GM12878 (cell line): ENCODE measurements at regions not wholly inside any gene's neighbourhood (a gene's known extent, or its start where the extent isn't known, plus 50 kb on each side); places are given as distances from the start of the nearest gene placed in this dataset.

ENCODE experiments used
- ATAC-seq: fragments of 200-7000 bp; cut with Tn5 transposase; 3 replicates; pipeline ENCODE4 v1.9.1; 2020; ENCODE audit warnings: mild to moderate bottlenecking, moderate library complexity
- BruUV-seq: library from RNA; stranded (reverse); fragments of 400-500 nt; replicated peaks from 2 replicates; lab custom pipeline; 2021; lab: Mats Ljungman, UMichigan
- CTCF ChIA-PET: fragments of 300-600 bp; sonication (Branson Sonifier 250); formaldehyde crosslinking; extraction: SDS; loops from one replicate; lab custom pipeline; 2021; ENCODE audit warnings: inconsistent platforms; lab: Yijun Ruan, JAX
- POLR2A ChIA-PET: fragments of 350-600 bp; formaldehyde crosslinking; extraction: SDS; loops from one replicate; lab custom pipeline; 2021; ENCODE audit warnings: inconsistent platforms; lab: Charles Lee
- RAD21 ChIA-PET: fragments of 300-600 bp; sonication (Branson Sonifier 250); formaldehyde crosslinking; loops from one replicate; lab custom pipeline; 2023; ENCODE audit warnings: antibody characterized with exemption; ENCODE audit not compliant: unreplicated experiment; lab: Charles Lee
- SMC1A ChIA-PET: fragments of 300-600 bp; sonication (Branson Sonifier 250); formaldehyde crosslinking; loops from one replicate; lab custom pipeline; 2023; ENCODE audit not compliant: unreplicated experiment, uncharacterized antibody; lab: Charles Lee
- DNase-seq: peaks from one replicate; pipeline ENCODE4 v3.0.0-alpha.2; 2011; ENCODE audit warnings: low read depth, low spot score
- FAIRE-seq: peaks from 3 replicates; lab custom pipeline; 2011; peaks lifted over from hg19 to GRCh38; lab: Jason Lieb, UNC
- H2AFZ ChIP-seq: 2 replicates; pipeline ENCODE4 v1.6.0; 2011; ENCODE audit warnings: low read depth, low read length, control low read depth; ENCODE audit not compliant: control insufficient read depth
- H3K27ac ChIP-seq: 2 replicates; pipeline ENCODE4 v1.5.1; 2011; ENCODE audit warnings: control low read depth; ENCODE audit not compliant: control insufficient read depth, insufficient read depth
- H3K27me3 ChIP-seq, 2 experiments: replicated peaks in 1 of 2; 2 replicates each; pipeline versions ENCODE4 v1.6.0 to v1.6.1; 2011; ENCODE audit warnings: low read length in 1 of 2; ENCODE audit not compliant: control insufficient read depth in 2 of 2, insufficient read depth in 2 of 2
- H3K36me3 ChIP-seq, 2 experiments: 2 replicates each; pipeline ENCODE4 v1.5.1; 2011; ENCODE audit warnings: low read length in 1 of 2; ENCODE audit not compliant: control insufficient read depth in 2 of 2, insufficient read depth in 2 of 2
- H3K4me1 ChIP-seq: 2 replicates; pipeline ENCODE4 v1.6.1; 2011; ENCODE audit warnings: mild to moderate bottlenecking, low read length, moderate library complexity, mixed read lengths; ENCODE audit not compliant: control insufficient read depth, insufficient read depth
- H3K4me2 ChIP-seq: 2 replicates; pipeline ENCODE4 v1.6.0; 2011; ENCODE audit warnings: control low read depth; ENCODE audit not compliant: control insufficient read depth, insufficient read depth
- H3K4me3 ChIP-seq: fragments of 200-600 bp; sonication (generic); 2 replicates; pipeline ENCODE4 v1.5.1; 2016
- H3K79me2 ChIP-seq: 2 replicates; pipeline ENCODE4 v1.6.0; 2011; ENCODE audit warnings: low read length; ENCODE audit not compliant: control insufficient read depth, insufficient read depth
- H3K9ac ChIP-seq: 2 replicates; pipeline ENCODE4 v1.8.0; 2011; ENCODE audit warnings: low read length, control low read depth, mixed read lengths; ENCODE audit not compliant: control insufficient read depth, insufficient read depth
- H3K9me3 ChIP-seq: replicated peaks from 3 replicates; pipeline ENCODE4 v1.5.1; 2011; ENCODE audit warnings: mild to moderate bottlenecking, low read length; ENCODE audit not compliant: control insufficient read depth, insufficient read depth
- H4K20me1 ChIP-seq: 2 replicates; pipeline ENCODE4 v1.6.0; 2011; ENCODE audit not compliant: control insufficient read depth, insufficient read depth
- CBFB ChIP-seq: IDR thresholded peaks from 2 replicates; pipeline ENCODE4 v1.6.1; 2016; ENCODE audit warnings: antibody characterized with exemption, low read depth
- E2F8 ChIP-seq: fragments of 450-650 bp; IDR thresholded peaks from 2 replicates; pipeline ENCODE4 v1.6.1; 2018; ENCODE audit warnings: mild to moderate bottlenecking, low read depth, moderate library complexity; ENCODE audit not compliant: partially characterized antibody
- E4F1 ChIP-seq: fragments of 450-650 bp; IDR thresholded peaks from 2 replicates; pipeline ENCODE4 v1.6.1; 2018; ENCODE audit warnings: borderline replicate concordance, mild to moderate bottlenecking; ENCODE audit not compliant: partially characterized antibody
- IRF3 ChIP-seq: fragments of 450-650 bp; IDR thresholded peaks from 2 replicates; pipeline ENCODE4 v1.6.1; 2014; ENCODE audit warnings: mild to moderate bottlenecking
- JUNB ChIP-seq: IDR thresholded peaks from 2 replicates; pipeline ENCODE4 v1.6.1; 2016; ENCODE audit warnings: antibody characterized with exemption, mild to moderate bottlenecking
- MTA2 ChIP-seq: fragments of 450-650 bp; IDR thresholded peaks from 2 replicates; pipeline ENCODE4 v1.6.1; 2016; ENCODE audit warnings: low read depth, mild to moderate bottlenecking, moderate library complexity
- MXI1 ChIP-seq: fragments of 150-350 bp; IDR thresholded peaks from 2 replicates; pipeline ENCODE4 v1.6.1; 2011; ENCODE audit warnings: low read depth, mild to moderate bottlenecking, inconsistent platforms, low read length, improper control_type of control experiment
- POU2F2 ChIP-seq: IDR thresholded peaks from 3 replicates; pipeline ENCODE4 v1.6.1; 2011; ENCODE audit warnings: low read depth, mild to moderate bottlenecking, low read length, borderline replicate concordance
- RFX5 ChIP-seq: IDR thresholded peaks from 2 replicates; pipeline ENCODE4 v1.6.1; 2011; ENCODE audit warnings: low read depth, low read length, improper control_type of control experiment
- RUNX3 ChIP-seq: IDR thresholded peaks from 2 replicates; pipeline ENCODE4 v1.6.1; 2012; ENCODE audit warnings: low read length, inconsistent platforms
- SREBF2 ChIP-seq: IDR thresholded peaks from 2 replicates; pipeline ENCODE4 v1.6.1; 2012; ENCODE audit warnings: mild to moderate bottlenecking, low read length
- ZBED1 ChIP-seq: IDR thresholded peaks from 2 replicates; pipeline ENCODE4 v1.6.1; 2016; ENCODE audit warnings: borderline replicate concordance
- ZBTB11 ChIP-seq: fragments of 450-650 bp; formaldehyde crosslinking; IDR thresholded peaks from 2 replicates; pipeline ENCODE4 v1.5.0; 2022; ENCODE audit warnings: mild to moderate bottlenecking, missing genetic modification characterization
- ZNF384 ChIP-seq: IDR thresholded peaks from 2 replicates; pipeline ENCODE4 v1.6.1; 2012; ENCODE audit warnings: low read depth, mild to moderate bottlenecking, low read length, improper control_type of control experiment, borderline replicate concordance
- in situ Hi-C: fragments of 300-500 bp; cut with MboI; formaldehyde crosslinking; loops from 9 replicates; pipeline ENCODE4 v1.14.3; 2018; ENCODE audit warnings: mixed read lengths
- intact Hi-C: fragments of 100-400 bp; cut with micrococcal nuclease; formaldehyde crosslinking; loops from one replicate; pipeline ENCODE4 v1.14.2; 2022; ENCODE audit not compliant: unreplicated experiment

GRCh38 chr6:1470040-1470439, 80.7 kb downstream of the FOXF2 start (continued):
- TF ChIP-seq JUNB = 0 out of 2 replicates have a peak, but pooled peaks have one; percentile 34
- TF ChIP-seq MXI1 = no peak
- no peak for TF ChIP-seq E4F1
- TF ChIP-seq MTA2 = peak; percentile 97
- peak; percentile 47; the same call in 1 of the 2 replicates for TF ChIP-seq CBFB
- peak; percentile 94 for TF ChIP-seq RUNX3
- TF ChIP-seq ZBED1 = 0 out of 2 replicates have a peak, but pooled peaks have one; percentile 48
- no peak for TF ChIP-seq IRF3
- TF ChIP-seq, all 136 proteins: peak for 39

- no peaks in the 10 kb centered on the region for H3K27me3 ChIP-seq
- no peaks in the 10 kb centered on the region; a peak in 1 of 4 replicates for H3K36me3 ChIP-seq
- H3K4me2 ChIP-seq = no peak overlapping the region
- intact Hi-C loops = no loop called here
- H3K27ac ChIP-seq = no peak overlapping the region
- H2AFZ ChIP-seq = no peak overlapping the region
- no peaks in the 10 kb centered on the region for H3K9me3 ChIP-seq
- peaks cover 34% of the 10 kb centered on the region for H3K4me1 ChIP-seq
- ChIA-PET POLR2A (no interaction called here), CTCF (interaction anchor here (1.4 to 4.0 kb wide), 3 partner anchors 9 to 12 kb away, joined by 4 to 17 read pairs (median 4); no protein-coding TSS in a partner anchor), SMC1A (interaction anchor here (1.7 to 8.0 kb wide), 2 partner anchors 11 to 102 kb away, joined by 4 to 111 read pairs; no protein-coding TSS in a partner anchor), RAD21 (interaction anchor here (2.0 to 6.6 kb wide), 2 partner anchors 10 to 80 kb away, joined by 5 to 82 read pairs; no protein-coding TSS in a partner anchor)
- no TSS peak for BruUV-seq
- no peak overlapping the region for H3K9ac ChIP-seq
- FAIRE-seq = no peak
- in situ Hi-C loops = no loop called here
- ATAC-seq = no peak
- H4K20me1 ChIP-seq = no peaks in the 10 kb centered on the region
- H3K4me3 ChIP-seq = no peak overlapping the region
- H3K79me2 ChIP-seq = no peaks in the 10 kb centered on the region
- DNase-seq = no peak
- no peak for TF ChIP-seq POU2F2
- no peak for TF ChIP-seq ZNF384
- no peak for TF ChIP-seq ZBTB11 (CRISPR knock-in tag)
- no peak for TF ChIP-seq E2F8
- TF ChIP-seq SREBF2 = no peak
- no peak for TF ChIP-seq RFX5
Measured at GRCh38 chr6:1472643-1473042, 83.3 kb downstream of the FOXF2 start.
